DND-41 (cell line): ENCODE measurements at regions not wholly inside any gene's neighbourhood (a gene's known extent, or its start where the extent isn't known, plus 50 kb on each side); places are given as distances from the start of the nearest gene placed in this dataset.

ENCODE experiments used
- CTCF ChIP-seq: IDR thresholded peaks from 2 replicates; pipeline ENCODE4 v1.5.1; 2012; ENCODE audit warnings: borderline replicate concordance, low read length, moderate library complexity, mild to moderate bottlenecking; ENCODE audit not compliant: poor library complexity, severe bottlenecking; ENCODE audit errors: extremely low read depth
- EZH2 ChIP-seq: IDR thresholded peaks from 3 replicates; pipeline ENCODE4 v1.6.1; 2012; ENCODE audit warnings: borderline replicate concordance, low read depth, mild to moderate bottlenecking, moderate library complexity, low read length, inconsistent platforms; ENCODE audit not compliant: severe bottlenecking

- no peak for TF ChIP-seq CTCF
- TF ChIP-seq EZH2, result no peak
These were observed 528.6 kb upstream of the JARID2 start for GRCh38 chr6:14717307-14717706.
